HG02885 (cell line): ENCODE measurements at regions not wholly inside any gene's neighbourhood (a gene's known extent, or its start where the extent isn't known, plus 50 kb on each side); places are given as distances from the start of the nearest gene placed in this dataset.
"Not testable (repeated sequence)": the region's sequence is repeated elsewhere in the genome, so short reads cannot be mapped to it uniquely, and the experiment has no call there.

Experiments used
- ATAC-seq: cut with Tn5 transposase; IDR thresholded peaks from one replicate; pipeline ENCODE4 v1.9.1; 2021; ENCODE audit warnings: mild to moderate bottlenecking; ENCODE audit not compliant: unreplicated experiment, poor library complexity

DNA sequence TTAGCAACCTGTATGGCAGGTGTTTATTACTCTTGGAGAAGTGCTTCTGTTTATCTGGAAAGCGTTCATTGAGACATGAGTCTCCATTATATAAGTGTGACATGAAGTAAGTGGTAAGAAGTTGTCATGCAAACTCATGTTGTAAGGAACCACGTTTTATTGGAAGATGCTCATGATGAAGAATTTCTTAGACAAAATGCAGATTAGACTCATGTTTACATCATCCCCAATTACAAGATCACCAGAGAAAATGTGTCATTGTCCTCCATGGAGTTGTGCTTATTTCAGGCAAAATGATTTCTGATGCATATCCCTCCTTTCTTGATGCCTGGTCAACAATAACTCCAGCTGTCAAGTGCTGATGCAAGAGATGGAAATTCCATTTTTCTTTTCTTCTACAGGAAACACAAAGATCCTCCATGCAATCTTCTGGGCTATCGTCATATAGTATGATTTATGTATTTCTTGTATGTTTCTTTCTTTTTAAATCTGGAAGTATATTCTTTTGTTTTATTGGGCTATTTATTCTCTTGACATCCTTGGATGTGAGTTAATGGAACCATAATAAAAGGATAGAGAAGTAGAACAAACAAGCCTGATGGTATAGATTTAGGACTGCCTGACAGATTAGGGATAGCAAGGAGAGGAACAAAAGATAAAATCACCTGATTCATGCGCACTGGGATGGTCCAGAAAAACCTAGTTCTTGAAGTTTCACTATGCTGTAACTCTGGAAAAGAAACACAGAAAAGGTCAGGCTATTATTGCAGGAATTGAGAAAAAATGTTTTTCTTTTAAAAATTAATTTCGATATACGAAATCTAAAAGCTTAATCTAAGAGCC, 50.7 kb upstream of the DIAPH3 start:
- ATAC-seq, result no peak

GRCh38 chr13:60220072-60220471, 56.3 kb upstream of the DIAPH3 start:
- no peak for ATAC-seq

GRCh38 chr13:60221581-60221980, 57.9 kb upstream of the DIAPH3 start:
- ATAC-seq, result no peak

DNA sequence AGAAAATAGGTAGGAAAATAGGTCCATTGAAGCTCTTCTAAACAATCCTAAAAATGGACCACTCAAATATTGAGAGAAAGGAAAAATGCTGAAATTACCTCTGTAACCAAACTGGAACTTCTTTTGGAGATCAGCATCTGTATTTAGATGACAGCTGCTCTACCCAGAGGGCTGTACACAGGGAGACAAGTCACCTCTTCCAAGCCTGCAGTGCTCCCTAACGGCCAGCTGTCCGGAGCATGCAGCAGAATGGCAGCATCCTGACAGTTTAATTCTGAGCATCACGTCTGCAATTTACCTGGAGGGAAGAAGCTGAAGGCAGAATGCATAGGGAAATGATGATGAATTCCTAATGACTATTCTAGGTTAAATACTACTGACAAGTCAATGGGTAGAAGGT, 62.8 kb upstream of the DIAPH3 start:
- no peak for ATAC-seq

GRCh38 chr13:60227158-60227557, 63.4 kb upstream of the DIAPH3 start:
- no peak for ATAC-seq

DNA sequence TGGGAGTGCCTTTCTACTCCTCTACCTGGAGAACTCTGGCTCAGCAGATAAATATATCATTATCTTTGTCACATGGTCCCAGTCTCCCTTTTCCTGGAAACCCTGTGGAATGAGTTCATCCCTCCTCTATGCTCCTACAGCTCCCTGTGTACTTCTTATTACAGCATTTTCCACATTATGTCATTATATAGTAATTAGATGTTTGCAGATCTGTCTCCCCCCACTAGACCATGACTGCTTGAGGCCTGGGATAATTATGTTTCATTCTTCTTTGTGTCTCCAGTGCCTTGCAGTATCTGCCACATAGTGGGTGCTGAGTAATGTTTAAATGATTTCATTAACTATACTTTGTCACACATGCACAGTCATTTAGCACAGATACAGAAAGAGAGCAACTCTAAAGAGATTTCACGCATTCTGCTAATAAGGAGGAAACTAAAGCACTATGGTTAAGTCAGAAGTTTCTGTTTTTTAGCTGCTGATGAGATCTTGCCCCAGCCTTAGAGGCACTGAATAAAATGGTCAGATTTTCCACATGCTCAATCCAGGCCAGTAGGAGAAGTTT, 66.1 kb upstream of the DIAPH3 start:
- ATAC-seq, result no peak

DNA sequence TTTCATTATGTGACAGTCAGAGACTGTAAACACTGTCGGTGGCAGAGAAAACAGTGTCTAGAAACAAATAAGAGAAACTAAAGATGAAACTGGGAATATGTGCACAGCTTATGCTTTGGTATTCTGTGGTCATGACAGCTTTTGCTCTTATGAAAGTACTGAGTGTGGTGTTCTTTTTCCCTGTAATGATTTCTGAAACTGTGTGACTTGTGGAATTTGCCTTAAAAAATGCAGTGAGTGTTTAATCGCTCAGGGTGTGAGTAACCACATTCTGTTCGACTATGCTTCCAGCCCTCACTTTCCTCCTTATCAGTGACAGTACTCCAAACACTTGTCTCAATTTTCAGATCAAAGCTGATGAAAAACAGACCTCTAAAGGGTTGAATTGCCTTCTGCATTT, 66.9 kb upstream of the DIAPH3 start:
- peak; percentile 75 for ATAC-seq

DNA sequence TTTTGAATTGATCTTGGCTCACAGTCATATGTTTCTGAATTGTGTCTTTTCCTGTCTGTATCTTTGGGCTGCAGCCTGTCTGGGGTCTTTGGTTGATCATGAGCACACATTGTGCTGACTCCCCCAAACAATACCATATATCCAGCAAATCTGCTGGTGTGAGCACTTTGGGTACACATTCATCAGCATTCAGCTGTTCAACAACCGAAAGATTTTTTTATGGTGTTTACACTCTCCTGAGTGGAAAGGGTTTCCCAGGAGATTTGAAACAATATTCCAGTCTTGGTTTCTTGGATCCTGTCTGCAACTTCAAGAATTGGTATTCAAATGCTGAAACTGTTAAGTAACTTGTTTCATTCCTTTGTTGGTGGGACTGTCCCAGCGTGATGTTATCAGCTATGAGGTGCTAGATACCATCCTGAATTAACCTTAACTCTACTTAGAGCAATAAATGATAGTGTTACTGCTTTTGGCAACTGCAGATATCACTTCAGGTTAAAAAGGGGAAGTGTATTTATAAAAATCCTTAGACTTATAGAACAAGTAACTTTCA, 78.4 kb upstream of the DIAPH3 start:
- no peak for ATAC-seq

DNA sequence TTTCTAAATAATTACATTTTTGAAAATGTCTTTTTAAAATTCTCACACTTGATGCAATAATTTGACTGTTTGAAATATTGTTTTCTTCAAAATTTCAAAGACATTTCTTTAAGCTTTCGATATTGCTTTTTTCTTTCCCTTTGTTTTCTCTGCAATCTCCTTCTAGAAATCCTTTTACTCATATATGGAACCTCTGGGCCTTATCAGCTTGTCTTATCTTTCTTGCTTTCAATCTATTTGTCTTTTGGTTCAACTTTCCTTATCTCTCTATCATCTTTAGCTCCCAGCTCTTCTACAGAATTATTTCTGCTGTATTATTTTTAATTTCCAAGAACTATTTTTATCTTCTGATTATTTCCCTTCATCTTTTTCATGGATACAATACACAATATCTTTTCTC, 80.7 kb upstream of the DIAPH3 start:
- no peak for ATAC-seq

- ATAC-seq, result not testable (repeated sequence)
Observed at GRCh38 chr13:60251419-60251818, 87.7 kb upstream of the DIAPH3 start.

DNA sequence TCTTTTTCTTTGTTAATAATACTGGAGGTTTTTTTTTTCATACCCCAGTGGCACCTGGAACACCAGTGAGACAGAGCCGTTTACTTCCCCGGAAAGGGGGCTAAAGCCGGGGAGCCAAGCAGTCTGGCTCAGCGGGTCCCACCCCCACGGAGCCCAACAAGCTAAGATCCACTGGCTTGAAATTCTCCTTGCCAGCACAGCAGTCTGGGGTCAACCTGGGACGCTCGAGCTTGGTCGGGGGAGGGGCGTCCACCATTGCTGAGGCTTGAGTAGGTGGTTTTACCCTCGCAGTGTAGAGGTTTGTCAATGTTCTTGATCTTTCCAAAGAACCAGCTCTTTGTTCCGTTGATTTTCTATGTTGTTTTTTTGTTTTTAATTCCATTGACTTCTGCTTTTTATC, 94.6 kb upstream of the DIAPH3 start:
- no peak for ATAC-seq

- no peak for ATAC-seq
Observed at GRCh38 chr13:60260440-60260839, 96.7 kb upstream of the DIAPH3 start.

GRCh38 chr13:60261432-60262351, 98.0 kb upstream of the DIAPH3 start:
- no peak for ATAC-seq

GRCh38 chr13:60265566-60265965, 101.8 kb upstream of the DIAPH3 start:
- ATAC-seq, result no peak

- ATAC-seq, result peak; percentile 92
Observed at GRCh38 chr13:60267498-60268202, 103.9 kb upstream of the DIAPH3 start.

DNA sequence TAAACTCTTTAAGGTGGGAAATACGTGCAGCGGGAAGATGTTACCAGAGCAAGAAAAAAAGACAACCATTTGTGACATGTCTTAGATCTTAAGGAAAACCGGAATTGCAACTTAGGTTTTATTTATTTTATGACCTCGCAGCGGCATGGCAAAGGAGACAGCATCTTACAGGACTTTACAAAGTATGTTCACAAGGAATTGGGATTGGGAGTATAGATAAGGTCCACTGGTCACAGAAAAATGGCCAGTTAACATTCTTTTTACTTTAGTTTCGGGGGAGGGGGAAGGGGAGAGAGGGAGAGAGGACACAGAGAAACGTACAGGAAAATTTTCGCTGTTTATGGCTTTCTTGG, 104.5 kb upstream of the DIAPH3 start:
- no peak for ATAC-seq

- ATAC-seq, result no peak
Observed at GRCh38 chr13:60273971-60274527, 110.3 kb upstream of the DIAPH3 start.

- no peak for ATAC-seq
Observed at GRCh38 chr13:60274655-60275054, 110.9 kb upstream of the DIAPH3 start.

DNA sequence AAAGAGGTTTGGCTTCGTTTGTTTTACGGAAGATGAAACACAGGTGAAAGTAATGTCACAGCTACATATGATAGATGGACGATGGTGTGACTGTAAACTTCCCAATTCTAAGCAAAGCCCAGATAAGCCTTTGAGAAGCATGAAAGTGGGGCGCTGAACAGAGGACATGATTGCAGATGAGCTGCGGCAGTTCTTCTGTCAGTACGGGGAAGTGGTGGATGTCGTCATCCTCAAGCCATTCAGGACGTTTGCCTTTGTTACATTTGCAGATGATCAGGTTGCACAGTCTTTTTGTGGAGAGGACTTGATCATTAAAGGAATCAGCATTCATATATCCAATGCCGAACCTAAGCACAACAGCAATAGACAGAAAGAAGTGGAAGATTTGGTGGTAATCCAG, 111.5 kb upstream of the DIAPH3 start:
- ATAC-seq, result no peak

GRCh38 chr13:60280524-60280923, 116.5 kb upstream of the TDRD3 start:
- ATAC-seq, result not testable (repeated sequence)
